Neural cell (in vitro differentiated cells): ENCODE measurements at regions not wholly inside any gene's neighbourhood (a gene's known extent, or its start where the extent isn't known, plus 50 kb on each side); places are given as distances from the start of the nearest gene placed in this dataset.
A peak's percentile ranks its signal among the peaks of the same experiment; 100 is the strongest.

Source experiments
- H2AFZ ChIP-seq: fragments of 200-600, 300-800 bp; sonication (generic), shearing (Covaris generic); 2 replicates; pipeline ENCODE4 v1.6.0; 2014; ENCODE audit warnings: low read depth, mild to moderate bottlenecking, antibody characterized with exemption, low read length, moderate library complexity
- H3F3A ChIP-seq: fragments of 200-600 bp; shearing (Covaris generic); 2 replicates; pipeline ENCODE4 v1.6.1; 2016; ENCODE audit warnings: mild to moderate bottlenecking, moderate library complexity, mixed read lengths, antibody characterized with exemption, low read length; ENCODE audit not compliant: insufficient read depth, poor library complexity, severe bottlenecking
- H3K27ac ChIP-seq: fragments of 200-600, 300-800 bp; sonication (generic), shearing (Covaris generic); 2 replicates; pipeline ENCODE4 v1.5.1; 2014; ENCODE audit warnings: mild to moderate bottlenecking, low read length, moderate library complexity
- H3K27me3 ChIP-seq: fragments of 300-800, 200-600 bp; sonication (generic), shearing (Covaris generic); 2 replicates; pipeline ENCODE4 v1.6.0; 2014; ENCODE audit warnings: mild to moderate bottlenecking, low read depth, low read length, moderate library complexity; ENCODE audit not compliant: insufficient read depth
- H3K36me3 ChIP-seq: fragments of 300-800, 200-600 bp; sonication (generic), shearing (Covaris generic); 2 replicates; pipeline ENCODE4 v1.5.1; 2014; ENCODE audit warnings: mild to moderate bottlenecking, antibody characterized with exemption, low read length, moderate library complexity; ENCODE audit not compliant: insufficient read depth
- H3K4me2 ChIP-seq: fragments of 300-800, 200-600 bp; sonication (generic), shearing (Covaris generic); 2 replicates; pipeline ENCODE4 v1.6.0; 2014; ENCODE audit warnings: mild to moderate bottlenecking, low read length
- H3K4me3 ChIP-seq: fragments of 300-800, 200-600 bp; sonication (generic), shearing (Covaris generic); 2 replicates; pipeline ENCODE4 v1.5.1; 2014; ENCODE audit warnings: mild to moderate bottlenecking, low read length, moderate library complexity
- H3K79me2 ChIP-seq: fragments of 200-600 bp; shearing (Covaris generic); replicated peaks from 2 replicates; pipeline ENCODE4 v1.6.0; 2014; ENCODE audit warnings: mild to moderate bottlenecking, low read length, moderate library complexity; ENCODE audit not compliant: insufficient read depth
- H3K9ac ChIP-seq: fragments of 300-800, 200-600 bp; sonication (generic), shearing (Covaris generic); 2 replicates; pipeline ENCODE4 v1.6.1; 2016; ENCODE audit warnings: mild to moderate bottlenecking, low read length, mixed read lengths
- H3K9me2 ChIP-seq: fragments of 200-600 bp; shearing (Covaris generic); 2 replicates; pipeline ENCODE4 v1.6.1; 2016; ENCODE audit warnings: mild to moderate bottlenecking, low read length, mixed read lengths; ENCODE audit not compliant: insufficient read depth
- H3K9me3 ChIP-seq: fragments of 200-600, 300-800 bp; sonication (generic), shearing (Covaris generic); 2 replicates; pipeline ENCODE4 v1.6.1; 2016; ENCODE audit warnings: mild to moderate bottlenecking, mixed run types, low read length, moderate library complexity, mixed read lengths
- H4K20me1 ChIP-seq: fragments of 200-600 bp; shearing (Covaris generic); 2 replicates; pipeline ENCODE4 v1.6.1; 2016; ENCODE audit warnings: mild to moderate bottlenecking, mixed run types; ENCODE audit not compliant: insufficient read depth
- CTCF ChIP-seq: fragments of 450-650 bp; IDR thresholded peaks from 2 replicates; pipeline ENCODE4 v1.5.1; 2014; ENCODE audit warnings: antibody characterized with exemption, mild to moderate bottlenecking, moderate library complexity; ENCODE audit not compliant: poor library complexity, severe bottlenecking
- EP300 ChIP-seq: fragments of 450-650 bp; conservative IDR thresholded peaks from 2 replicates; pipeline ENCODE4 v1.6.1; 2014; ENCODE audit warnings: antibody characterized with exemption, mild to moderate bottlenecking, moderate library complexity; ENCODE audit not compliant: poor library complexity, severe bottlenecking
- EZH2 ChIP-seq: fragments of 200-600, 300-800 bp; shearing (Covaris generic), sonication (generic); IDR thresholded peaks from 2 replicates; pipeline ENCODE4 v1.6.1; 2014; ENCODE audit warnings: antibody characterized with exemption, low read length, borderline replicate concordance, mild to moderate bottlenecking; ENCODE audit not compliant: insufficient read depth, poor library complexity, severe bottlenecking
- MXI1 ChIP-seq: fragments of 450-650 bp; conservative IDR thresholded peaks from 2 replicates; pipeline ENCODE4 v1.6.1; 2014; ENCODE audit warnings: antibody characterized with exemption, mild to moderate bottlenecking; ENCODE audit not compliant: poor library complexity, severe bottlenecking
- POLR2AphosphoS5 ChIP-seq: IDR thresholded peaks from 2 replicates; pipeline ENCODE4 v1.6.1; 2012
- RAD21 ChIP-seq: fragments of 450-650 bp; conservative IDR thresholded peaks from 2 replicates; pipeline ENCODE4 v1.6.1; 2014; ENCODE audit warnings: antibody characterized with exemption, mild to moderate bottlenecking, moderate library complexity
- REST ChIP-seq: IDR thresholded peaks from 2 replicates; pipeline ENCODE4 v1.6.1; 2012; ENCODE audit warnings: borderline replicate concordance
- SMC3 ChIP-seq: fragments of 450-650 bp; conservative IDR thresholded peaks from 2 replicates; pipeline ENCODE4 v1.6.1; 2014; ENCODE audit warnings: antibody characterized with exemption, mild to moderate bottlenecking, moderate library complexity; ENCODE audit not compliant: poor library complexity
- TAF1 ChIP-seq: IDR thresholded peaks from 2 replicates; pipeline ENCODE4 v1.6.1; 2012; ENCODE audit warnings: low read depth

- no peaks in the 10 kb centered on the region for H3K9me2 ChIP-seq
- peak overlapping the region; percentile 12 for H3K4me2 ChIP-seq
- H3F3A ChIP-seq = no peaks in the 10 kb centered on the region
- H4K20me1 ChIP-seq = no peaks in the 10 kb centered on the region
- peak overlapping the region; percentile 0 for H3K9ac ChIP-seq
- peak overlapping the region; percentile 13 for H3K4me3 ChIP-seq
- no peaks in the 10 kb centered on the region for H3K27me3 ChIP-seq
- peak; percentile 34 for TF ChIP-seq RAD21
- peak; percentile 80 for TF ChIP-seq EP300
- peak; percentile 49 for TF ChIP-seq REST
- peak; percentile 42 for TF ChIP-seq SMC3
- TF ChIP-seq POLR2AphosphoS5 = peak; percentile 95
- no peak for TF ChIP-seq CTCF
- TF ChIP-seq MXI1 = no peak
- H3K36me3 ChIP-seq = no peaks in the 10 kb centered on the region
- H3K9me3 ChIP-seq = no peaks in the 10 kb centered on the region
- H2AFZ ChIP-seq = no peak overlapping the region
- H3K79me2 ChIP-seq = no peaks in the 10 kb centered on the region
- peak overlapping the region; percentile 36 for H3K27ac ChIP-seq
These were observed 528.7 kb upstream of the ZNF608 start for GRCh38 chr5:125274938-125275724.

GRCh38 chr5:125275725-125276090, 529.3 kb upstream of the ZNF608 start:
- Histone ChIP-seq H3K4me3 (peak overlapping the region; percentile 13), H3K79me2 (no peaks in the 10 kb centered on the region), H3F3A (no peaks in the 10 kb centered on the region), H3K9me3 (no peaks in the 10 kb centered on the region), H3K4me2 (peak overlapping the region; percentile 22), H2AFZ (no peak overlapping the region), H3K36me3 (no peaks in the 10 kb centered on the region), H3K9ac (peak overlapping the region; percentile 0), H4K20me1 (no peaks in the 10 kb centered on the region), H3K27ac (peak overlapping the region; percentile 36), H3K27me3 (no peaks in the 10 kb centered on the region), H3K9me2 (no peaks in the 10 kb centered on the region)
- no peak for TF ChIP-seq SMC3

- peak overlapping the region; percentile 36 for H3K27ac ChIP-seq
- no peak overlapping the region for H2AFZ ChIP-seq
- no peaks in the 10 kb centered on the region for H3F3A ChIP-seq
- no peak overlapping the region for H3K9ac ChIP-seq
- no peaks in the 10 kb centered on the region for H3K9me3 ChIP-seq
- no peaks in the 10 kb centered on the region for H3K27me3 ChIP-seq
- no peaks in the 10 kb centered on the region for H4K20me1 ChIP-seq
- TF ChIP-seq CTCF (no peak), EP300 (no peak), SMC3 (no peak), EZH2 (no peak), TAF1 (no peak), RAD21 (no peak), REST (no peak), MXI1 (no peak), POLR2AphosphoS5 (no peak)
- no peaks in the 10 kb centered on the region for H3K9me2 ChIP-seq
- peak overlapping the region; percentile 22 for H3K4me2 ChIP-seq
- no peaks in the 10 kb centered on the region for H3K36me3 ChIP-seq
- peak overlapping the region; percentile 13 for H3K4me3 ChIP-seq
- no peaks in the 10 kb centered on the region for H3K79me2 ChIP-seq
These were observed 529.7 kb upstream of the ZNF608 start for GRCh38 chr5:125276096-125276495.
